DND-41 (cell line): ENCODE measurements at regions not wholly inside any gene's neighbourhood (a gene's known extent, or its start where the extent isn't known, plus 50 kb on each side); places are given as distances from the start of the nearest gene placed in this dataset.

Experiments
- EZH2 ChIP-seq: IDR thresholded peaks from 3 replicates; pipeline ENCODE4 v1.6.1; 2012; ENCODE audit warnings: borderline replicate concordance, low read depth, mild to moderate bottlenecking, moderate library complexity, low read length, inconsistent platforms; ENCODE audit not compliant: severe bottlenecking
- TF ChIP-seq, protein P1 (sequence below): IDR thresholded peaks from 2 replicates; pipeline ENCODE4 v1.5.1; 2012; ENCODE audit warnings: borderline replicate concordance, low read length, moderate library complexity, mild to moderate bottlenecking; ENCODE audit not compliant: poor library complexity, severe bottlenecking; ENCODE audit errors: extremely low read depth

DNA sequence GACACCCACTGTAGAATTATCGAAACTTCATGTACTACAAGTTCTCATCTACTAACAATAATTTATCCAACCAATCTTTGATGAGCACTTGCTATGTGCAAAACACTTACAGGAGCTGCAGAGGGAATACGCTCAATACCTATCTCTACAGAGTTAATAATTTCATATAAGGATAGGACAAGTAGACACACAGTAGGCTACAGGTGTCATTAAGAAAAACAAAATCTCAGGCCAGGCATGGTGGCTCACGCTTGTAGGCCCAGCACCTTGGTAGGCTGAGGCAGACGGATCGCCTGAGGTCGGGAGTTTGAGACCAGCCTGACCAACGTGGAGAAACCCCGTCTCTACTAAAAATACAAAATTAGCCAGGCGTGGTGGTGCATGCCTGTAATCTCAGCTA lies 91.3 kb upstream of the PLEKHM1 start:
- no peak for TF ChIP-seq EZH2
- TF ChIP-seq, protein P1, sequence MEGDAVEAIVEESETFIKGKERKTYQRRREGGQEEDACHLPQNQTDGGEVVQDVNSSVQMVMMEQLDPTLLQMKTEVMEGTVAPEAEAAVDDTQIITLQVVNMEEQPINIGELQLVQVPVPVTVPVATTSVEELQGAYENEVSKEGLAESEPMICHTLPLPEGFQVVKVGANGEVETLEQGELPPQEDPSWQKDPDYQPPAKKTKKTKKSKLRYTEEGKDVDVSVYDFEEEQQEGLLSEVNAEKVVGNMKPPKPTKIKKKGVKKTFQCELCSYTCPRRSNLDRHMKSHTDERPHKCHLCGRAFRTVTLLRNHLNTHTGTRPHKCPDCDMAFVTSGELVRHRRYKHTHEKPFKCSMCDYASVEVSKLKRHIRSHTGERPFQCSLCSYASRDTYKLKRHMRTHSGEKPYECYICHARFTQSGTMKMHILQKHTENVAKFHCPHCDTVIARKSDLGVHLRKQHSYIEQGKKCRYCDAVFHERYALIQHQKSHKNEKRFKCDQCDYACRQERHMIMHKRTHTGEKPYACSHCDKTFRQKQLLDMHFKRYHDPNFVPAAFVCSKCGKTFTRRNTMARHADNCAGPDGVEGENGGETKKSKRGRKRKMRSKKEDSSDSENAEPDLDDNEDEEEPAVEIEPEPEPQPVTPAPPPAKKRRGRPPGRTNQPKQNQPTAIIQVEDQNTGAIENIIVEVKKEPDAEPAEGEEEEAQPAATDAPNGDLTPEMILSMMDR = no peak
